Neural progenitor cell (in vitro differentiated cells): ENCODE measurements at regions not wholly inside any gene's neighbourhood (a gene's known extent, or its start where the extent isn't known, plus 50 kb on each side); places are given as distances from the start of the nearest gene placed in this dataset.

ENCODE experiments used
- DNase-seq: peaks from one replicate; pipeline ENCODE4 v3.0.0-alpha.2; 2016; ENCODE audit warnings: low spot score
- H2AFZ ChIP-seq: fragments of 200-600 bp; sonication (generic); replicated peaks from 2 replicates; pipeline ENCODE4 v1.6.1; 2016; ENCODE audit warnings: antibody characterized with exemption
- H3F3A ChIP-seq: fragments of 200-600 bp; sonication (generic); 2 replicates; pipeline ENCODE4 v1.6.1; 2016; ENCODE audit warnings: antibody characterized with exemption, low read depth
- H3K27ac ChIP-seq: fragments of 200-600 bp; sonication (generic); 2 replicates; pipeline ENCODE4 v1.5.1; 2016; ENCODE audit warnings: mild to moderate bottlenecking
- H3K27me3 ChIP-seq: fragments of 200-600 bp; sonication (generic); 2 replicates; pipeline ENCODE4 v1.6.1; 2016; ENCODE audit warnings: mild to moderate bottlenecking, moderate library complexity
- H3K36me3 ChIP-seq: fragments of 200-600 bp; sonication (generic); 2 replicates; pipeline ENCODE4 v1.5.1; 2016
- H3K4me1 ChIP-seq: fragments of 200-600 bp; sonication (generic); 2 replicates; pipeline ENCODE4 v1.6.1; 2016; ENCODE audit warnings: mixed run types
- H3K4me2 ChIP-seq: fragments of 200-600 bp; sonication (generic); 2 replicates; pipeline ENCODE4 v1.6.1; 2016
- H3K4me3 ChIP-seq: fragments of 200-600 bp; sonication (generic); 2 replicates; pipeline ENCODE4 v1.5.1; 2016
- H3K79me2 ChIP-seq: fragments of 200-600 bp; sonication (generic); 2 replicates; pipeline ENCODE4 v1.6.1; 2016; ENCODE audit warnings: low read depth
- H3K9ac ChIP-seq: fragments of 200-600 bp; sonication (generic); 2 replicates; pipeline ENCODE4 v1.6.1; 2016
- H3K9me3 ChIP-seq: fragments of 200-600 bp; sonication (generic); 2 replicates; pipeline ENCODE4 v1.5.1; 2016; ENCODE audit warnings: low read depth
- H4K20me1 ChIP-seq: fragments of 200-600 bp; sonication (generic); 2 replicates; pipeline ENCODE4 v1.6.1; 2016; ENCODE audit warnings: low read depth
- H3K27ac Mint-ChIP-seq: 3 replicates; pipeline ENCODE4 v1.8.0; 2021; ENCODE audit warnings: mixed read lengths
- H3K27me3 Mint-ChIP-seq: 2 replicates; pipeline ENCODE4 v1.8.0; 2022; ENCODE audit warnings: low read depth, mild to moderate bottlenecking, inconsistent platforms, moderate library complexity, mixed read lengths; ENCODE audit not compliant: insufficient read depth
- H3K36me3 Mint-ChIP-seq: 3 replicates; pipeline ENCODE4 v1.8.0; 2021; ENCODE audit warnings: mixed read lengths
- H3K4me1 Mint-ChIP-seq: 3 replicates; pipeline ENCODE4 v1.8.0; 2021; ENCODE audit warnings: mixed read lengths
- H3K4me3 Mint-ChIP-seq: 3 replicates; pipeline ENCODE4 v1.8.0; 2021; ENCODE audit warnings: mild to moderate bottlenecking, moderate library complexity, mixed read lengths
- H3K9me3 Mint-ChIP-seq: 3 replicates; pipeline ENCODE4 v1.8.0; 2020; ENCODE audit warnings: mixed read lengths
- EZH2 ChIP-seq: fragments of 200-600 bp; sonication (generic); IDR thresholded peaks from 2 replicates; pipeline ENCODE4 v1.6.1; 2017; ENCODE audit warnings: antibody characterized with exemption, mild to moderate bottlenecking, moderate library complexity
- EZH2phosphoT487 ChIP-seq: fragments of 200-600 bp; sonication (generic); IDR thresholded peaks from 2 replicates; pipeline ENCODE4 v1.6.1; 2017; ENCODE audit warnings: antibody characterized with exemption
- TF ChIP-seq, protein P1 (sequence below): fragments of 200-600 bp; sonication (generic); IDR thresholded peaks from 2 replicates; pipeline ENCODE4 v1.5.1; 2017; ENCODE audit warnings: antibody characterized with exemption, mild to moderate bottlenecking

DNA sequence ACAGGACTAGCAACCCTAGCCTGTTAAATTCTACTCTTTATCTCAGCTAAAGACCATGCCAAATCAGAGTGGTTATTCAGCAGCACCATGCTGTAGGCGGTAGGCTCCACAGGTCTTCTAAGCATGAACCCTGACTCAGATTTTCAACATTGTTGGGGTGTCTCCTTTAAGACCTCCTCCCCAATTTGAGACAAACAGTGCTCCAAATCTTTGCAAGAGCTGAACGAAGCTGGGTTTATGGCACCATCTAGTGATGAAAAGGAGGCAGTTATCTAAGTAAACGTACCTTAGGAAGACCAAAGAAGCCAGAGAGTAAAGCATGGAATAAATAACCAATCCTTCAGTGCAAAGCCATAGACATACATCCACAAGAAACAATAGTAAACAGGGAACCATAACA is 334.5 kb upstream of the SLC7A11 start:
- H3K27me3 ChIP-seq, result no peaks in the 10 kb centered on the region
- peaks cover 3% of the 10 kb centered on the region for H3K27me3 Mint-ChIP-seq
- no peak overlapping the region for H3K27ac Mint-ChIP-seq
- H4K20me1 ChIP-seq, result no peaks in the 10 kb centered on the region
- H3K9ac ChIP-seq, result no peak overlapping the region
- H3K36me3 Mint-ChIP-seq, result peaks cover 10% of the 10 kb centered on the region
- peaks cover 5% of the 10 kb centered on the region for H3K9me3 ChIP-seq
- H3K4me2 ChIP-seq, result no peak overlapping the region
- H3K36me3 ChIP-seq, result no peaks in the 10 kb centered on the region
- peak; percentile 65 for DNase-seq
- H3K27ac ChIP-seq, result no peak overlapping the region
- no peak overlapping the region for H3K4me3 ChIP-seq
- TF ChIP-seq EZH2phosphoT487 (no peak), EZH2 (no peak)
- TF ChIP-seq, protein P1, sequence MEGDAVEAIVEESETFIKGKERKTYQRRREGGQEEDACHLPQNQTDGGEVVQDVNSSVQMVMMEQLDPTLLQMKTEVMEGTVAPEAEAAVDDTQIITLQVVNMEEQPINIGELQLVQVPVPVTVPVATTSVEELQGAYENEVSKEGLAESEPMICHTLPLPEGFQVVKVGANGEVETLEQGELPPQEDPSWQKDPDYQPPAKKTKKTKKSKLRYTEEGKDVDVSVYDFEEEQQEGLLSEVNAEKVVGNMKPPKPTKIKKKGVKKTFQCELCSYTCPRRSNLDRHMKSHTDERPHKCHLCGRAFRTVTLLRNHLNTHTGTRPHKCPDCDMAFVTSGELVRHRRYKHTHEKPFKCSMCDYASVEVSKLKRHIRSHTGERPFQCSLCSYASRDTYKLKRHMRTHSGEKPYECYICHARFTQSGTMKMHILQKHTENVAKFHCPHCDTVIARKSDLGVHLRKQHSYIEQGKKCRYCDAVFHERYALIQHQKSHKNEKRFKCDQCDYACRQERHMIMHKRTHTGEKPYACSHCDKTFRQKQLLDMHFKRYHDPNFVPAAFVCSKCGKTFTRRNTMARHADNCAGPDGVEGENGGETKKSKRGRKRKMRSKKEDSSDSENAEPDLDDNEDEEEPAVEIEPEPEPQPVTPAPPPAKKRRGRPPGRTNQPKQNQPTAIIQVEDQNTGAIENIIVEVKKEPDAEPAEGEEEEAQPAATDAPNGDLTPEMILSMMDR, result peak; percentile 73
- H2AFZ ChIP-seq, result peak overlapping the region; percentile 89
- no peaks in the 10 kb centered on the region for H3F3A ChIP-seq
- peaks cover 46% of the 10 kb centered on the region for H3K9me3 Mint-ChIP-seq
- no peaks in the 10 kb centered on the region for H3K79me2 ChIP-seq
- H3K4me1 ChIP-seq, result no peaks in the 10 kb centered on the region
- H3K4me1 Mint-ChIP-seq, result no peaks in the 10 kb centered on the region
- no peak overlapping the region for H3K4me3 Mint-ChIP-seq

DNA sequence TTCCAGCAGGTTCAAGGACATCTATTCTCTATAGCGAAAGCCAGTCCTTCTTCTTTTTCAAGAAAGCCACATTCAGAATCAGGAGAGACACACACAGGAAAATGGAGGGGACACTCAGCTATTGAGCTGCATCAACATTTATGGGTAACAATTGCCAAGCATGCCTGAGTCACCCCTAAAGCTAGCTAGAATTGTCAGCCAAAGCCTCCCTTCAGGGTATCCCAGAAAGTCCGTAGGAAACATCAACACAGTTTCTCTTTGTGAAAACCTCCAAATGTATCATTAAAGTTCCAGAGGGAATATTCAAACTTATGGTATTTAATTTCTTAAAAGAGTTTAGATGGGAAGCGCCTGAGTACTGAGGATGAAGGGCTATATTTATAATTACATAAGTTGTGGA is 331.1 kb upstream of the SLC7A11 start:
- Histone ChIP-seq H3F3A (no peaks in the 10 kb centered on the region), H3K79me2 (no peaks in the 10 kb centered on the region), H3K4me3 (no peak overlapping the region), H3K4me1 (no peaks in the 10 kb centered on the region), H3K9me3 (peaks cover 3% of the 10 kb centered on the region), H3K27me3 (no peaks in the 10 kb centered on the region), H3K27ac (no peak overlapping the region), H4K20me1 (no peaks in the 10 kb centered on the region), H2AFZ (no peak overlapping the region), H3K4me2 (no peak overlapping the region), H3K9ac (no peak overlapping the region), H3K36me3 (no peaks in the 10 kb centered on the region)
- TF ChIP-seq, protein P1, result no peak
- TF ChIP-seq EZH2 (no peak), EZH2phosphoT487 (no peak)
- Mint-ChIP-seq H3K4me3 (no peak overlapping the region), H3K4me1 (no peaks in the 10 kb centered on the region), H3K27ac (no peak overlapping the region), H3K36me3 (peaks cover 9% of the 10 kb centered on the region), H3K9me3 (peaks cover 25% of the 10 kb centered on the region), H3K27me3 (peaks cover 3% of the 10 kb centered on the region)
- no peak for DNase-seq

DNA sequence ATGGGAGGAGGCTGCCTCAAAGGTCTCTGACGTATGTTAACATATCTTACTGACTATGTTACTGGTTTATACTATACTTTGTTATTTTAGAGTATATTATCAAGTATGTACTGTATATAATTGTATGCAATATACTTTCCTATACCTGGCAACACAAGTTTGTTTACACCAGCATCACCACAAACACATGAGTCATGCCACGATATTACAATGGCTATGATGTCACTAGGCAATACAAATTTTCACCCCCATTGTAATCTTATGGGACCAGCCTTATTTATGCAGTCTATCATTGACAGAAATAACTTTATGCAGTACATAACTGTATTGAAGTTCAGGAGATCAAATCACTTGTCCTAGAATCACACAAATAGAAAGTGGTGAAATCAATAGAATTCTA is 329.9 kb upstream of the SLC7A11 start:
- H3K36me3 Mint-ChIP-seq, result no peaks in the 10 kb centered on the region

More for the DNA sequence above, 329.9 kb upstream of the SLC7A11 start:
- Histone ChIP-seq H3K4me2 (no peak overlapping the region), H3F3A (no peaks in the 10 kb centered on the region), H3K4me1 (no peaks in the 10 kb centered on the region), H3K9me3 (no peaks in the 10 kb centered on the region), H3K9ac (no peak overlapping the region), H3K36me3 (no peaks in the 10 kb centered on the region), H4K20me1 (no peaks in the 10 kb centered on the region), H3K27ac (no peak overlapping the region), H3K4me3 (no peak overlapping the region), H2AFZ (no peak overlapping the region), H3K27me3 (no peaks in the 10 kb centered on the region), H3K79me2 (no peaks in the 10 kb centered on the region)
- no peak overlapping the region for H3K27ac Mint-ChIP-seq
- no peaks in the 10 kb centered on the region for H3K27me3 Mint-ChIP-seq
- TF ChIP-seq, protein P1, result no peak
- TF ChIP-seq EZH2, result no peak
- no peak for TF ChIP-seq EZH2phosphoT487
- no peak for DNase-seq
- no peak overlapping the region for H3K4me3 Mint-ChIP-seq
- no peaks in the 10 kb centered on the region for H3K4me1 Mint-ChIP-seq
- H3K9me3 Mint-ChIP-seq, result peaks cover 14% of the 10 kb centered on the region
